ENCODE measurements at regions not wholly inside any gene's neighbourhood (a gene's known extent, or its start where the extent isn't known, plus 50 kb on each side); places are given as distances from the start of the nearest gene placed in this dataset.

DNA sequence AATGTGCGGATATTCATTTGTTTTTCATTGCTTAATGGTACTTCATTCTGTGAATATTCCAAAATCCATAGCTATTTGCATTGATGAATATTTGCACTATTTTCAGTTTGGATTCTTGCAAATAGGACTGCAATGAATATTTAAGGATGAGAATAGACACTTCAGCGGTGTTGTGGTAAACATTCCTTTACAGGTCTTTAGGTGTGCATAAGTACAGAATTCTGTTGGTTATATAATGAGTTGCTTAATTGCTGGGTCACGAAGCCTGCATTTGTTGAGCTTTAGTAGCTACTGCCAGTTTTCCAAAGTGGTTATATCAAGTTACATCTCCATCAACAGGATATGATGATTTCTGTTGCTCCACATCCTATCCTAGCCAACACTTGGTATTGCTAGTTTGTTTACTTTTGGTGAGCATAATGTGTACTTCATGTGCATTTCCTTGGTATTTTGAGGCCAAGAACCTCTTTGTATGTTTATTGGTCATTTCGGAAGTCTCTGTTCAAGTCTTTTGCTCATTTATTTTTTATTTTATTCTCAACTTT, 64.2 kb upstream of the CYYR1 start (continued):
- TF ChIP-seq, protein P1, sequence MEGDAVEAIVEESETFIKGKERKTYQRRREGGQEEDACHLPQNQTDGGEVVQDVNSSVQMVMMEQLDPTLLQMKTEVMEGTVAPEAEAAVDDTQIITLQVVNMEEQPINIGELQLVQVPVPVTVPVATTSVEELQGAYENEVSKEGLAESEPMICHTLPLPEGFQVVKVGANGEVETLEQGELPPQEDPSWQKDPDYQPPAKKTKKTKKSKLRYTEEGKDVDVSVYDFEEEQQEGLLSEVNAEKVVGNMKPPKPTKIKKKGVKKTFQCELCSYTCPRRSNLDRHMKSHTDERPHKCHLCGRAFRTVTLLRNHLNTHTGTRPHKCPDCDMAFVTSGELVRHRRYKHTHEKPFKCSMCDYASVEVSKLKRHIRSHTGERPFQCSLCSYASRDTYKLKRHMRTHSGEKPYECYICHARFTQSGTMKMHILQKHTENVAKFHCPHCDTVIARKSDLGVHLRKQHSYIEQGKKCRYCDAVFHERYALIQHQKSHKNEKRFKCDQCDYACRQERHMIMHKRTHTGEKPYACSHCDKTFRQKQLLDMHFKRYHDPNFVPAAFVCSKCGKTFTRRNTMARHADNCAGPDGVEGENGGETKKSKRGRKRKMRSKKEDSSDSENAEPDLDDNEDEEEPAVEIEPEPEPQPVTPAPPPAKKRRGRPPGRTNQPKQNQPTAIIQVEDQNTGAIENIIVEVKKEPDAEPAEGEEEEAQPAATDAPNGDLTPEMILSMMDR (IDR thresholded peaks at IDR 0.05; ENCODE audit: low read depth, low read length, missing input control), result no peak
- TF ChIP-seq RXRA (IDR thresholded peaks at IDR 0.05) (no peak), FOXA1 (IDR thresholded peaks at IDR 0.05) (no peak), NR2F2 (IDR thresholded peaks at IDR 0.05) (no peak), YY1 (IDR thresholded peaks at IDR 0.05) (no peak), FOXA2 (IDR thresholded peaks at IDR 0.05) (no peak), HNF4A (conservative IDR thresholded peaks at IDR 0.05) (no peak), RAD21 (IDR thresholded peaks at IDR 0.05) (no peak)
- TF ChIP-seq, protein P2, sequence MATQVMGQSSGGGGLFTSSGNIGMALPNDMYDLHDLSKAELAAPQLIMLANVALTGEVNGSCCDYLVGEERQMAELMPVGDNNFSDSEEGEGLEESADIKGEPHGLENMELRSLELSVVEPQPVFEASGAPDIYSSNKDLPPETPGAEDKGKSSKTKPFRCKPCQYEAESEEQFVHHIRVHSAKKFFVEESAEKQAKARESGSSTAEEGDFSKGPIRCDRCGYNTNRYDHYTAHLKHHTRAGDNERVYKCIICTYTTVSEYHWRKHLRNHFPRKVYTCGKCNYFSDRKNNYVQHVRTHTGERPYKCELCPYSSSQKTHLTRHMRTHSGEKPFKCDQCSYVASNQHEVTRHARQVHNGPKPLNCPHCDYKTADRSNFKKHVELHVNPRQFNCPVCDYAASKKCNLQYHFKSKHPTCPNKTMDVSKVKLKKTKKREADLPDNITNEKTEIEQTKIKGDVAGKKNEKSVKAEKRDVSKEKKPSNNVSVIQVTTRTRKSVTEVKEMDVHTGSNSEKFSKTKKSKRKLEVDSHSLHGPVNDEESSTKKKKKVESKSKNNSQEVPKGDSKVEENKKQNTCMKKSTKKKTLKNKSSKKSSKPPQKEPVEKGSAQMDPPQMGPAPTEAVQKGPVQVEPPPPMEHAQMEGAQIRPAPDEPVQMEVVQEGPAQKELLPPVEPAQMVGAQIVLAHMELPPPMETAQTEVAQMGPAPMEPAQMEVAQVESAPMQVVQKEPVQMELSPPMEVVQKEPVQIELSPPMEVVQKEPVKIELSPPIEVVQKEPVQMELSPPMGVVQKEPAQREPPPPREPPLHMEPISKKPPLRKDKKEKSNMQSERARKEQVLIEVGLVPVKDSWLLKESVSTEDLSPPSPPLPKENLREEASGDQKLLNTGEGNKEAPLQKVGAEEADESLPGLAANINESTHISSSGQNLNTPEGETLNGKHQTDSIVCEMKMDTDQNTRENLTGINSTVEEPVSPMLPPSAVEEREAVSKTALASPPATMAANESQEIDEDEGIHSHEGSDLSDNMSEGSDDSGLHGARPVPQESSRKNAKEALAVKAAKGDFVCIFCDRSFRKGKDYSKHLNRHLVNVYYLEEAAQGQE (IDR thresholded peaks at IDR 0.05), result no peak

DNA sequence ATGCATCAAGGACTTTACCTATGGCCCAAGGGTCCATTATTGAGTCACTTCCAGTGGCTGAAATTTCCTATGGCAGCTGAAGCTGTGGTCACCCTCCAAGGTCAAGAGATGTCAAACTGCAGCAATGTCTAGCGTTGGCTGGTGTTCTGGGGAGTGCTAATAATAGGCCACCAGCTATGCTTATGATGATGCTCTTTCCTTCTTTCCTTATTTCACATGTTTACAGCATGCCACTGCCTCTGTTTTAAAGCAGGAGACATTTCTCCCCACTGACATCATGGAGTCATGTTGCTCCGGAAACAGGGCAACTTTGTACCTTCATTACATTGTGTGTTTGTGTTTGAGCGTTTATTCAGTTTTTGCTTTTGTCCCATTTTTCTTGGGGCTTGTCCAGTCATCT, 62.6 kb upstream of the CYYR1 start:
- 82% methylated on average over 3 of the region's 3 CpGs for WGBS
- H3K27ac ChIP-seq (ENCODE audit: low read depth in 1 of 2, low read length in 2 of 2), result no peak overlapping the region
- TF ChIP-seq, protein P3, sequence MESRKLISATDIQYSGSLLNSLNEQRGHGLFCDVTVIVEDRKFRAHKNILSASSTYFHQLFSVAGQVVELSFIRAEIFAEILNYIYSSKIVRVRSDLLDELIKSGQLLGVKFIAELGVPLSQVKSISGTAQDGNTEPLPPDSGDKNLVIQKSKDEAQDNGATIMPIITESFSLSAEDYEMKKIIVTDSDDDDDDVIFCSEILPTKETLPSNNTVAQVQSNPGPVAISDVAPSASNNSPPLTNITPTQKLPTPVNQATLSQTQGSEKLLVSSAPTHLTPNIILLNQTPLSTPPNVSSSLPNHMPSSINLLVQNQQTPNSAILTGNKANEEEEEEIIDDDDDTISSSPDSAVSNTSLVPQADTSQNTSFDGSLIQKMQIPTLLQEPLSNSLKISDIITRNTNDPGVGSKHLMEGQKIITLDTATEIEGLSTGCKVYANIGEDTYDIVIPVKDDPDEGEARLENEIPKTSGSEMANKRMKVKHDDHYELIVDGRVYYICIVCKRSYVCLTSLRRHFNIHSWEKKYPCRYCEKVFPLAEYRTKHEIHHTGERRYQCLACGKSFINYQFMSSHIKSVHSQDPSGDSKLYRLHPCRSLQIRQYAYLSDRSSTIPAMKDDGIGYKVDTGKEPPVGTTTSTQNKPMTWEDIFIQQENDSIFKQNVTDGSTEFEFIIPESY (IDR thresholded peaks at IDR 0.05), result no peak
- no peak for TF ChIP-seq EGR1 (IDR thresholded peaks at IDR 0.05; ENCODE audit: low read depth in 2 of 2)
- TF ChIP-seq, protein P4, sequence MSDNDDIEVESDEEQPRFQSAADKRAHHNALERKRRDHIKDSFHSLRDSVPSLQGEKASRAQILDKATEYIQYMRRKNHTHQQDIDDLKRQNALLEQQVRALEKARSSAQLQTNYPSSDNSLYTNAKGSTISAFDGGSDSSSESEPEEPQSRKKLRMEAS (IDR thresholded peaks at IDR 0.05), result no peak
- TF ChIP-seq, protein P2 (IDR thresholded peaks at IDR 0.05), result no peak
- no peak for TF ChIP-seq GABPA (IDR thresholded peaks at IDR 0.05 in 1 of 2, conservative IDR thresholded peaks at IDR 0.05 in 1 of 2)
- TF ChIP-seq, protein P5, sequence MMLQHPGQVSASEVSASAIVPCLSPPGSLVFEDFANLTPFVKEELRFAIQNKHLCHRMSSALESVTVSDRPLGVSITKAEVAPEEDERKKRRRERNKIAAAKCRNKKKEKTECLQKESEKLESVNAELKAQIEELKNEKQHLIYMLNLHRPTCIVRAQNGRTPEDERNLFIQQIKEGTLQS (IDR thresholded peaks at IDR 0.05), result no peak
- TF ChIP-seq SP1 (IDR thresholded peaks at IDR 0.05), result no peak
- TF ChIP-seq YY1 (IDR thresholded peaks at IDR 0.05), result no peak
- TF ChIP-seq TAF1 (conservative IDR thresholded peaks at IDR 0.05), result no peak
- no peak for TF ChIP-seq HNF4G (IDR thresholded peaks at IDR 0.05)
- H3K4me1 ChIP-seq (ENCODE audit: control insufficient read depth in 4 of 4, insufficient read depth in 4 of 4, low read length in 3 of 4), result no peaks in the 10 kb centered on the region
- peaks cover 0 to 9% (median 0%) of the 10 kb centered on the region in 4 donors for H3K9me3 ChIP-seq (ENCODE audit: control insufficient read depth in 4 of 4, low read length in 3 of 4)
- no peak for DNase-seq (ENCODE audit: low spot score)
- H3K27me3 ChIP-seq (ENCODE audit: control insufficient read depth in 4 of 4, insufficient read depth in 4 of 4, low read length in 3 of 4), result no peaks in the 10 kb centered on the region
- no peak overlapping the region for H3K9ac ChIP-seq (ENCODE audit: low read depth in 1 of 2, low read length in 2 of 2)
- no peak overlapping the region for H3K4me3 ChIP-seq (ENCODE audit: low read depth in 1 of 3, low read length in 3 of 3)
- no peaks in the 10 kb centered on the region for H3K36me3 ChIP-seq (ENCODE audit: control insufficient read depth in 4 of 4, insufficient read depth in 3 of 4, low read depth in 1 of 4, low read length in 3 of 4)

Data from liver (tissue), 8 donors.